ENCODE measurements at regions not wholly inside any gene's neighbourhood (a gene's known extent, or its start where the extent isn't known, plus 50 kb on each side); places are given as distances from the start of the nearest gene placed in this dataset.
"Not testable (repeated sequence)": the region's sequence is repeated elsewhere in the genome, so short reads cannot be mapped to it uniquely, and the experiment has no call there.

DNA sequence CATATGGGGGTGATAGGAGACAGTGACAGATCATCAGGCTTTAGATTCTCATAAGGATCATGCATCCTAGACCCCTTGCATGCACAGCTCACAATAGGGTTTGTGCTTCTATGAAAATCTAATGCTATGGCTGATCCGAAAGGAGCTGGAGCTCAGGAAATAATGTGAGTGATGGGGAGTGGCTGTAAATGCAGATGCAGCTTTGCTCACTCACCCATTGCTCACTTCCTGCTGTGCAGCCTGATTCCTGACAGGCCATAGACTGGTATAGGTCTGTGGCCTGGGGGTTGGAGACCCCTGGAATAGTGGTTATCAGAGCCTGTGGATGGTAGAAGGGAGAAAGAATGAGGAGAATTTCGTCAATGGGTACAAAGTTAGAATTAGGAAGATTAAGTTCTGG, 2751.1 kb downstream of the ARAP2 start:
- CTCF ChIA-PET = no interaction called here
- no peak for DNase-seq (ENCODE audit: extremely low spot score)
- TF ChIP-seq, protein P1, sequence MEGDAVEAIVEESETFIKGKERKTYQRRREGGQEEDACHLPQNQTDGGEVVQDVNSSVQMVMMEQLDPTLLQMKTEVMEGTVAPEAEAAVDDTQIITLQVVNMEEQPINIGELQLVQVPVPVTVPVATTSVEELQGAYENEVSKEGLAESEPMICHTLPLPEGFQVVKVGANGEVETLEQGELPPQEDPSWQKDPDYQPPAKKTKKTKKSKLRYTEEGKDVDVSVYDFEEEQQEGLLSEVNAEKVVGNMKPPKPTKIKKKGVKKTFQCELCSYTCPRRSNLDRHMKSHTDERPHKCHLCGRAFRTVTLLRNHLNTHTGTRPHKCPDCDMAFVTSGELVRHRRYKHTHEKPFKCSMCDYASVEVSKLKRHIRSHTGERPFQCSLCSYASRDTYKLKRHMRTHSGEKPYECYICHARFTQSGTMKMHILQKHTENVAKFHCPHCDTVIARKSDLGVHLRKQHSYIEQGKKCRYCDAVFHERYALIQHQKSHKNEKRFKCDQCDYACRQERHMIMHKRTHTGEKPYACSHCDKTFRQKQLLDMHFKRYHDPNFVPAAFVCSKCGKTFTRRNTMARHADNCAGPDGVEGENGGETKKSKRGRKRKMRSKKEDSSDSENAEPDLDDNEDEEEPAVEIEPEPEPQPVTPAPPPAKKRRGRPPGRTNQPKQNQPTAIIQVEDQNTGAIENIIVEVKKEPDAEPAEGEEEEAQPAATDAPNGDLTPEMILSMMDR (IDR thresholded peaks at IDR 0.05; ENCODE audit: control extremely low read depth, extremely low read depth, low read depth, missing control alignments) = no peak
- POLR2A ChIA-PET = no interaction called here

DNA sequence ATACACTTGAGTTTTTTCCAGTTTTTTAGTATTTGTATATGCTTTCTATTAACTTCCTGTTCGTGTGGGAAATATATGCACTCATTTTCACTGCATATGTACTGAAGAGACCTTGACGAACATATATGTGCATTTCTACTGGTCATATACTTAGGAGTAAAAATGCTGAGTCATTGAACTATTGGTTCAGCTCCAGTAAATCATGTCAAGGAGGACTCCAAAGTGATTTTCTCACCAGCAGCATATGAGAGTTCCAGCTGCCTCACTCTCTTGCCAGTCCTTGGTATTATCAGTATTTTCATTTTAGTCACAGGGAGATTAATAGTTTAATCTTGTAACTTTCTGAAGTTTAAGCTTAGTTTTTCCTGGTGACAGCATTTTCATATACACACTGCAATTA, 2750.2 kb downstream of the ARAP2 start:
- POLR2A ChIA-PET = no interaction called here
- TF ChIP-seq, protein P1 (IDR thresholded peaks at IDR 0.05; ENCODE audit: control extremely low read depth, extremely low read depth, low read depth, missing control alignments) = no peak
- DNase-seq (ENCODE audit: extremely low spot score) = no peak
- CTCF ChIA-PET = no interaction called here

DNA sequence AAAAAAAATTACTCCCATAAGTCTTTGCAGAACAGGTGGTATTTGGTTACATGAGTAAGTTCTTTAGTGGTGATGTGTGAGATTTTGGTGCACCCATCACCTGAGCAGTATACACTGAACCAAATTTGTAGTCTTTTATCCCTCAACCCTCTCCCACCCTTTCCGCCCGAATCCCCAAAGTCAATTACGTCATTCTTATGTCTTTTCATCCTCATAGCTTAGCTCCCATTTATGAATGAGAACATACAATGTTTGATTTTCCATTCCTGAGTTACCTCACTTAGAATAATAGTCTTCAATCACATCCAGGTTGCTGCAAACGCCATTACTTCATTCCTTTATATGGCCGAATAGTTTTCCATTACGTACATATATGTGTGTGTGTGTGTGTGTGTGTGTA, 2742.7 kb downstream of the ARAP2 start:
- CTCF ChIA-PET; DNase-seq (ENCODE audit: extremely low spot score); POLR2A ChIA-PET: not testable (repeated sequence)

DNA sequence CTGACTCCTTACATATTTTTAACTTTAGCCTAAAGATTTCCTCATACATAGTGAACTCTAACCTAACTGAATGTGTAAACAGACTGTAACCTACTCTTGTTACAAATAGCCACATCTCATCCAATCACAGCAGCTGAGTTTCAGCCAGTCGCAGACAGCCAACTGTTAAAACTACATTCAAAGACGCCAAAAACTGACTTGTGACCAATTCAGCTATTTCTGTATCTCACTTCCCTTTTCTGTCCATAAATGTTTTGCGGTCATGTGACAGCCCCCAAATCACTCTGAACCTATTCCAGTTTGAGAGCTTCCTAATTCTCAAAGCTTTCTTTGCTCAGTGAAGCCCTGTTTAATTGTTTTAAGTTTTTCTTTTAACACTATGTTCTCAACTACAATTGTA, 2731.9 kb downstream of the ARAP2 start:
- no peak for DNase-seq (ENCODE audit: extremely low spot score)
- POLR2A ChIA-PET = no interaction called here
- TF ChIP-seq, protein P1 (IDR thresholded peaks at IDR 0.05; ENCODE audit: control extremely low read depth, extremely low read depth, low read depth, missing control alignments) = no peak
- CTCF ChIA-PET = interaction anchor here (2.0 kb wide), 1 partner anchor 9 kb away, joined by 6 read pairs; no protein-coding TSS in a partner anchor

DNA sequence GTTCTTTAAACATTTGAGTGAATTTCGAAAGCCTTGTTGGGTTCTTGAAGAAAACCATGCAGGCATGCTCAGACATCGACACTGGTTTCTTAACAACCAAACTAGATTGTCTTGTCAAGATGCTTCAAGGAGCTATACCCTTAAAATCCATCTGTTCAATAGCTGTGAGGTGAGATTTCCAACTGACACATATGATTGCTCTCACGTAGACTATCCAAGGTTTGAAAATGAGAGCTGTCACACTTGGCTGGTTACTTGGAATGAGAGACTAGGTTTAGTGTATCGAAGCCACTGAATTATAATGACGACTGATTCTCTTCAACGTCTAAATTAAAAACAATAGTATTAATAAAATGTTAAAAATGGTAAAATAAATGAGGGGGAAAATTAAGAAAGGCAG, 2725.5 kb downstream of the ARAP2 start:
- TF ChIP-seq, protein P1 (IDR thresholded peaks at IDR 0.05; ENCODE audit: control extremely low read depth, extremely low read depth, low read depth, missing control alignments) = no peak
- ChIA-PET CTCF (no interaction called here), POLR2A (no interaction called here)
- DNase-seq (ENCODE audit: extremely low spot score) = no peak

DNA sequence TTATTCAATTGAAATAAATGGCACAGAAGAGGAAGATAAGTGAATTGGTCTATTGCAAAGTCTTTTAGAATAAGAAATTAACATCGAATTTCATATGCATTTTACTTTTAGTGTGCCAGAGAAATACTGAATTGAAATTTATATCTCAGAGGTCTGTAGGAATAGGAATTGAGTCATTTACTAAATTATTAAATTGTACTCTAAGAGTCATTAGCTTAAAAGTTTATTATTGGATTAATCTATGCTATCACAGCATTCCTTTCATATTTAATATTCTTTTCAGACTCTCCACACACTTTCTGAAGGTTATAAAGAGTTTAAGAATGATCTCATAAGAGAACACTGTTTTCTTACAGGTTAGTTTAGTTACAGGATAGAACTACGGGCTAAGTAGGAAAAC, 2711.5 kb downstream of the ARAP2 start:
- TF ChIP-seq, protein P1 (IDR thresholded peaks at IDR 0.05; ENCODE audit: control extremely low read depth, extremely low read depth, low read depth, missing control alignments) = no peak
- DNase-seq (ENCODE audit: extremely low spot score) = no peak
- ChIA-PET POLR2A (no interaction called here), CTCF (no interaction called here)

DNA sequence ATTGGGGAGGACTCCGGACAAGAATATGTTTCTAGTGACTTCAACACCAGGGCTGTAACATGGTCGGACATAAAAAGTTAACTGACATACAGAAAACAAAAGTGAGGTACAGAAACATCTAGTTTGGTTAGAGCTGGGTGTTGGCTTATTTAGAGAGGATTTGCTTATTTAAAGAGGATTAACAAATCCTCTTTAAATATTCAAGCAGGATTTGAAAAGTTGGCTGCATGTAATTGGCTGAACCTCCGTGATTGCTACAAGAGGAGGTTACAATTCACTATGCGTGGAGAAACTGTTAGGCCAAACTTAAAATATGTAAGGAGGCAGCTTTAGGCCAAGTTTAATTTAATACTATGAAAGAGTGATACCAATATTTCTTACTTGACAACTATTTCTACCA, 2707.4 kb downstream of the ARAP2 start:
- CTCF ChIA-PET = interaction anchor here (1.1 kb wide), 1 partner anchor 9 kb away, joined by 3 read pairs; no protein-coding TSS in a partner anchor
- TF ChIP-seq, protein P1 (IDR thresholded peaks at IDR 0.05; ENCODE audit: control extremely low read depth, extremely low read depth, low read depth, missing control alignments) = no peak
- POLR2A ChIA-PET = no interaction called here
- no peak for DNase-seq (ENCODE audit: extremely low spot score)
